ENCODE measurements at regions not wholly inside any gene's neighbourhood (a gene's known extent, or its start where the extent isn't known, plus 50 kb on each side); places are given as distances from the start of the nearest gene placed in this dataset.

DNA sequence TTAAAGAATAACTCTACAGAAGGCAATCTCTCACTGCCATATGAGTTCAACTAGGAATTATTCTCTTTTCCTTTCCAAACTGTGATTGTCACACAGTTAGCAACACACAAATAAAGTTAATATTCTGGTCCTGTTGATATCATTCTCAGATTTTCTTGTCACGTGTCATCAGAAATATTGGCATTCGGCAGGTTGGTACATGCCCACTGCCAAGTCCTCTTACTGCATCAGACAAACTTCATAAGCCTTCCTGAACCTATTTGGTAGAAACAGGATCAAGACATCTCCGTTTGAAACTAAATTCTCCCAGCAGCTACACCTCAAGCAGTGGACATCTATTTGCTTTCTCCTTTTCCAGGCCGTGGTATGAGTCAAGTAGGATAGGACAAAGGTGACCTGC is 177.9 kb upstream of the SOX2 start:
- TF ChIP-seq EZH2 (IDR thresholded peaks at IDR 0.05; ENCODE audit: low read depth, unreplicated experiment) (no peak), POLR2AphosphoS5 (IDR thresholded peaks at IDR 0.05; ENCODE audit: low read depth) (no peak), CREB1 (CRISPR knock-in tag; IDR thresholded peaks at IDR 0.05; ENCODE audit: low read depth) (no peak), EZH2phosphoT487 (IDR thresholded peaks at IDR 0.05; ENCODE audit: unreplicated experiment) (no peak), JUNB (IDR thresholded peaks at IDR 0.05; ENCODE audit: unreplicated experiment) (no peak), ZNF331 (CRISPR knock-in tag; IDR thresholded peaks at IDR 0.05; ENCODE audit: low read depth) (no peak)
- TF ChIP-seq, protein P1, sequence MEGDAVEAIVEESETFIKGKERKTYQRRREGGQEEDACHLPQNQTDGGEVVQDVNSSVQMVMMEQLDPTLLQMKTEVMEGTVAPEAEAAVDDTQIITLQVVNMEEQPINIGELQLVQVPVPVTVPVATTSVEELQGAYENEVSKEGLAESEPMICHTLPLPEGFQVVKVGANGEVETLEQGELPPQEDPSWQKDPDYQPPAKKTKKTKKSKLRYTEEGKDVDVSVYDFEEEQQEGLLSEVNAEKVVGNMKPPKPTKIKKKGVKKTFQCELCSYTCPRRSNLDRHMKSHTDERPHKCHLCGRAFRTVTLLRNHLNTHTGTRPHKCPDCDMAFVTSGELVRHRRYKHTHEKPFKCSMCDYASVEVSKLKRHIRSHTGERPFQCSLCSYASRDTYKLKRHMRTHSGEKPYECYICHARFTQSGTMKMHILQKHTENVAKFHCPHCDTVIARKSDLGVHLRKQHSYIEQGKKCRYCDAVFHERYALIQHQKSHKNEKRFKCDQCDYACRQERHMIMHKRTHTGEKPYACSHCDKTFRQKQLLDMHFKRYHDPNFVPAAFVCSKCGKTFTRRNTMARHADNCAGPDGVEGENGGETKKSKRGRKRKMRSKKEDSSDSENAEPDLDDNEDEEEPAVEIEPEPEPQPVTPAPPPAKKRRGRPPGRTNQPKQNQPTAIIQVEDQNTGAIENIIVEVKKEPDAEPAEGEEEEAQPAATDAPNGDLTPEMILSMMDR (conservative IDR thresholded peaks at IDR 0.05; ENCODE audit: low read depth in 2 of 2): no peak
- TF ChIP-seq, protein P2, sequence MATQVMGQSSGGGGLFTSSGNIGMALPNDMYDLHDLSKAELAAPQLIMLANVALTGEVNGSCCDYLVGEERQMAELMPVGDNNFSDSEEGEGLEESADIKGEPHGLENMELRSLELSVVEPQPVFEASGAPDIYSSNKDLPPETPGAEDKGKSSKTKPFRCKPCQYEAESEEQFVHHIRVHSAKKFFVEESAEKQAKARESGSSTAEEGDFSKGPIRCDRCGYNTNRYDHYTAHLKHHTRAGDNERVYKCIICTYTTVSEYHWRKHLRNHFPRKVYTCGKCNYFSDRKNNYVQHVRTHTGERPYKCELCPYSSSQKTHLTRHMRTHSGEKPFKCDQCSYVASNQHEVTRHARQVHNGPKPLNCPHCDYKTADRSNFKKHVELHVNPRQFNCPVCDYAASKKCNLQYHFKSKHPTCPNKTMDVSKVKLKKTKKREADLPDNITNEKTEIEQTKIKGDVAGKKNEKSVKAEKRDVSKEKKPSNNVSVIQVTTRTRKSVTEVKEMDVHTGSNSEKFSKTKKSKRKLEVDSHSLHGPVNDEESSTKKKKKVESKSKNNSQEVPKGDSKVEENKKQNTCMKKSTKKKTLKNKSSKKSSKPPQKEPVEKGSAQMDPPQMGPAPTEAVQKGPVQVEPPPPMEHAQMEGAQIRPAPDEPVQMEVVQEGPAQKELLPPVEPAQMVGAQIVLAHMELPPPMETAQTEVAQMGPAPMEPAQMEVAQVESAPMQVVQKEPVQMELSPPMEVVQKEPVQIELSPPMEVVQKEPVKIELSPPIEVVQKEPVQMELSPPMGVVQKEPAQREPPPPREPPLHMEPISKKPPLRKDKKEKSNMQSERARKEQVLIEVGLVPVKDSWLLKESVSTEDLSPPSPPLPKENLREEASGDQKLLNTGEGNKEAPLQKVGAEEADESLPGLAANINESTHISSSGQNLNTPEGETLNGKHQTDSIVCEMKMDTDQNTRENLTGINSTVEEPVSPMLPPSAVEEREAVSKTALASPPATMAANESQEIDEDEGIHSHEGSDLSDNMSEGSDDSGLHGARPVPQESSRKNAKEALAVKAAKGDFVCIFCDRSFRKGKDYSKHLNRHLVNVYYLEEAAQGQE (IDR thresholded peaks at IDR 0.05; ENCODE audit: unreplicated experiment): no peak
- TF ChIP-seq, protein P3, sequence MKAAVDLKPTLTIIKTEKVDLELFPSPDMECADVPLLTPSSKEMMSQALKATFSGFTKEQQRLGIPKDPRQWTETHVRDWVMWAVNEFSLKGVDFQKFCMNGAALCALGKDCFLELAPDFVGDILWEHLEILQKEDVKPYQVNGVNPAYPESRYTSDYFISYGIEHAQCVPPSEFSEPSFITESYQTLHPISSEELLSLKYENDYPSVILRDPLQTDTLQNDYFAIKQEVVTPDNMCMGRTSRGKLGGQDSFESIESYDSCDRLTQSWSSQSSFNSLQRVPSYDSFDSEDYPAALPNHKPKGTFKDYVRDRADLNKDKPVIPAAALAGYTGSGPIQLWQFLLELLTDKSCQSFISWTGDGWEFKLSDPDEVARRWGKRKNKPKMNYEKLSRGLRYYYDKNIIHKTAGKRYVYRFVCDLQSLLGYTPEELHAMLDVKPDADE (IDR thresholded peaks at IDR 0.05): no peak

Measured in GM23338 (cell line).